ENCODE measurements at regions not wholly inside any gene's neighbourhood (a gene's known extent, or its start where the extent isn't known, plus 50 kb on each side); places are given as distances from the start of the nearest gene placed in this dataset.

DNA sequence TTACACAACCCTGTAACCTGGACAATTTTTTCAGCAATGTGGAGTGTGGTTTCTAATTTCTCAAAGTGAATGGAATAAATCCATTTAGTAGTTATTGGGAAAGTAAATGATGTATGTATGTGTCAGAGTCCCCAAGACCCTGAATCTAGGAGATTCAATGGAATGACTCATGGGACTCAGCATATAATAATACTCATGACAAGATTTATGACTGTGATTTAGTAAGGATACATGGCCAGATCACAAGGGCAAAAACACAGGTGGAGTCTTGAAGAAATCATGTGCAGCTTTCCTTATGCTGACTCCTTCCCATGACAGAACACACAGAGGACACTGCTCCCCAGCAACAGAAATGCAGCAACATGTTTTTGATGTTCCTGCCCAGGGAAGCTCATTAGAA lies 1877.7 kb upstream of the LRRTM1 start:
- Histone ChIP-seq H3K9ac (ENCODE audit: control insufficient read depth, insufficient read depth, low read length) (no peak overlapping the region), H3K4me1 (ENCODE audit: control insufficient read depth, insufficient read depth, low read length) (no peaks in the 10 kb centered on the region), H3K79me2 (ENCODE audit: control insufficient read depth, insufficient read depth, low read length) (no peaks in the 10 kb centered on the region), H3K27ac (ENCODE audit: control insufficient read depth, insufficient read depth) (no peak overlapping the region), H3K4me3 (no peak overlapping the region), H2AFZ (ENCODE audit: control insufficient read depth, low read depth, low read length) (no peak overlapping the region), H3K4me2 (ENCODE audit: control insufficient read depth, insufficient read depth) (no peak overlapping the region), H3K27me3 (replicated peaks in 1 of 2; ENCODE audit: control insufficient read depth in 2 of 2, insufficient read depth in 2 of 2, low read length in 1 of 2) (no peaks in the 10 kb centered on the region), H3K36me3 (ENCODE audit: control insufficient read depth in 2 of 2, insufficient read depth in 2 of 2, low read length in 1 of 2) (no peaks in the 10 kb centered on the region), H3K9me3 (replicated peaks; ENCODE audit: control insufficient read depth, insufficient read depth, low read length) (no peaks in the 10 kb centered on the region), H4K20me1 (ENCODE audit: control insufficient read depth, insufficient read depth) (no peaks in the 10 kb centered on the region)
- FAIRE-seq (no peak), ATAC-seq (no peak), DNase-seq (ENCODE audit: low read depth, low spot score) (no peak)
- in situ Hi-C loops (cut with MboI): no loop called here
- ChIA-PET POLR2A (no interaction called here), SMC1A (ENCODE audit: uncharacterized antibody, unreplicated experiment) (no interaction called here), RAD21 (ENCODE audit: unreplicated experiment) (no interaction called here), CTCF (no interaction called here)
- intact Hi-C loops (cut with micrococcal nuclease; ENCODE audit: unreplicated experiment): no loop called here
- no TSS peak for BruUV-seq (replicated peaks)
- TF ChIP-seq, protein P1, sequence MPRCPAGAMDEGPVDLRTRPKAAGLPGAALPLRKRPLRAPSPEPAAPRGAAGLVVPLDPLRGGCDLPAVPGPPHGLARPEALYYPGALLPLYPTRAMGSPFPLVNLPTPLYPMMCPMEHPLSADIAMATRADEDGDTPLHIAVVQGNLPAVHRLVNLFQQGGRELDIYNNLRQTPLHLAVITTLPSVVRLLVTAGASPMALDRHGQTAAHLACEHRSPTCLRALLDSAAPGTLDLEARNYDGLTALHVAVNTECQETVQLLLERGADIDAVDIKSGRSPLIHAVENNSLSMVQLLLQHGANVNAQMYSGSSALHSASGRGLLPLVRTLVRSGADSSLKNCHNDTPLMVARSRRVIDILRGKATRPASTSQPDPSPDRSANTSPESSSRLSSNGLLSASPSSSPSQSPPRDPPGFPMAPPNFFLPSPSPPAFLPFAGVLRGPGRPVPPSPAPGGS (IDR thresholded peaks at IDR 0.05; ENCODE audit: borderline replicate concordance, insufficient read depth, low read depth, low read length, poor library complexity, severe bottlenecking): no peak
- TF ChIP-seq, protein P2, sequence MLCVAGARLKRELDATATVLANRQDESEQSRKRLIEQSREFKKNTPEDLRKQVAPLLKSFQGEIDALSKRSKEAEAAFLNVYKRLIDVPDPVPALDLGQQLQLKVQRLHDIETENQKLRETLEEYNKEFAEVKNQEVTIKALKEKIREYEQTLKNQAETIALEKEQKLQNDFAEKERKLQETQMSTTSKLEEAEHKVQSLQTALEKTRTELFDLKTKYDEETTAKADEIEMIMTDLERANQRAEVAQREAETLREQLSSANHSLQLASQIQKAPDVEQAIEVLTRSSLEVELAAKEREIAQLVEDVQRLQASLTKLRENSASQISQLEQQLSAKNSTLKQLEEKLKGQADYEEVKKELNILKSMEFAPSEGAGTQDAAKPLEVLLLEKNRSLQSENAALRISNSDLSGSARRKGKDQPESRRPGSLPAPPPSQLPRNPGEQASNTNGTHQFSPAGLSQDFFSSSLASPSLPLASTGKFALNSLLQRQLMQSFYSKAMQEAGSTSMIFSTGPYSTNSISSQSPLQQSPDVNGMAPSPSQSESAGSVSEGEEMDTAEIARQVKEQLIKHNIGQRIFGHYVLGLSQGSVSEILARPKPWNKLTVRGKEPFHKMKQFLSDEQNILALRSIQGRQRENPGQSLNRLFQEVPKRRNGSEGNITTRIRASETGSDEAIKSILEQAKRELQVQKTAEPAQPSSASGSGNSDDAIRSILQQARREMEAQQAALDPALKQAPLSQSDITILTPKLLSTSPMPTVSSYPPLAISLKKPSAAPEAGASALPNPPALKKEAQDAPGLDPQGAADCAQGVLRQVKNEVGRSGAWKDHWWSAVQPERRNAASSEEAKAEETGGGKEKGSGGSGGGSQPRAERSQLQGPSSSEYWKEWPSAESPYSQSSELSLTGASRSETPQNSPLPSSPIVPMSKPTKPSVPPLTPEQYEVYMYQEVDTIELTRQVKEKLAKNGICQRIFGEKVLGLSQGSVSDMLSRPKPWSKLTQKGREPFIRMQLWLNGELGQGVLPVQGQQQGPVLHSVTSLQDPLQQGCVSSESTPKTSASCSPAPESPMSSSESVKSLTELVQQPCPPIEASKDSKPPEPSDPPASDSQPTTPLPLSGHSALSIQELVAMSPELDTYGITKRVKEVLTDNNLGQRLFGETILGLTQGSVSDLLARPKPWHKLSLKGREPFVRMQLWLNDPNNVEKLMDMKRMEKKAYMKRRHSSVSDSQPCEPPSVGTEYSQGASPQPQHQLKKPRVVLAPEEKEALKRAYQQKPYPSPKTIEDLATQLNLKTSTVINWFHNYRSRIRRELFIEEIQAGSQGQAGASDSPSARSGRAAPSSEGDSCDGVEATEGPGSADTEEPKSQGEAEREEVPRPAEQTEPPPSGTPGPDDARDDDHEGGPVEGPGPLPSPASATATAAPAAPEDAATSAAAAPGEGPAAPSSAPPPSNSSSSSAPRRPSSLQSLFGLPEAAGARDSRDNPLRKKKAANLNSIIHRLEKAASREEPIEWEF (IDR thresholded peaks at IDR 0.05; ENCODE audit: insufficient replicate concordance, low read depth, low read length): no peak
- TF ChIP-seq CBFB (IDR thresholded peaks at IDR 0.05; ENCODE audit: low read depth) (no peak), EP300 (IDR thresholded peaks at IDR 0.05; ENCODE audit: borderline replicate concordance in 1 of 2, control insufficient read depth in 1 of 2, low read depth in 2 of 2, low read length in 2 of 2) (no peak), MEF2B (IDR thresholded peaks at IDR 0.05; ENCODE audit: partially characterized antibody, poor library complexity, severe bottlenecking) (no peak), HCFC1 (IDR thresholded peaks at IDR 0.05; ENCODE audit: low read length) (no peak), NR2F1 (conservative IDR thresholded peaks at IDR 0.05) (no peak), CEBPB (IDR thresholded peaks at IDR 0.05; ENCODE audit: borderline replicate concordance in 1 of 2, low read depth in 2 of 2, low read length in 2 of 2) (no peak), ASH2L (IDR thresholded peaks at IDR 0.05; ENCODE audit: borderline replicate concordance, low read depth) (no peak), TBL1XR1 (IDR thresholded peaks at IDR 0.05; ENCODE audit: low read depth, low read length) (no peak)
- TF ChIP-seq, protein P3, sequence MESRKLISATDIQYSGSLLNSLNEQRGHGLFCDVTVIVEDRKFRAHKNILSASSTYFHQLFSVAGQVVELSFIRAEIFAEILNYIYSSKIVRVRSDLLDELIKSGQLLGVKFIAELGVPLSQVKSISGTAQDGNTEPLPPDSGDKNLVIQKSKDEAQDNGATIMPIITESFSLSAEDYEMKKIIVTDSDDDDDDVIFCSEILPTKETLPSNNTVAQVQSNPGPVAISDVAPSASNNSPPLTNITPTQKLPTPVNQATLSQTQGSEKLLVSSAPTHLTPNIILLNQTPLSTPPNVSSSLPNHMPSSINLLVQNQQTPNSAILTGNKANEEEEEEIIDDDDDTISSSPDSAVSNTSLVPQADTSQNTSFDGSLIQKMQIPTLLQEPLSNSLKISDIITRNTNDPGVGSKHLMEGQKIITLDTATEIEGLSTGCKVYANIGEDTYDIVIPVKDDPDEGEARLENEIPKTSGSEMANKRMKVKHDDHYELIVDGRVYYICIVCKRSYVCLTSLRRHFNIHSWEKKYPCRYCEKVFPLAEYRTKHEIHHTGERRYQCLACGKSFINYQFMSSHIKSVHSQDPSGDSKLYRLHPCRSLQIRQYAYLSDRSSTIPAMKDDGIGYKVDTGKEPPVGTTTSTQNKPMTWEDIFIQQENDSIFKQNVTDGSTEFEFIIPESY (IDR thresholded peaks at IDR 0.05): no peak
- TF ChIP-seq, protein P4, sequence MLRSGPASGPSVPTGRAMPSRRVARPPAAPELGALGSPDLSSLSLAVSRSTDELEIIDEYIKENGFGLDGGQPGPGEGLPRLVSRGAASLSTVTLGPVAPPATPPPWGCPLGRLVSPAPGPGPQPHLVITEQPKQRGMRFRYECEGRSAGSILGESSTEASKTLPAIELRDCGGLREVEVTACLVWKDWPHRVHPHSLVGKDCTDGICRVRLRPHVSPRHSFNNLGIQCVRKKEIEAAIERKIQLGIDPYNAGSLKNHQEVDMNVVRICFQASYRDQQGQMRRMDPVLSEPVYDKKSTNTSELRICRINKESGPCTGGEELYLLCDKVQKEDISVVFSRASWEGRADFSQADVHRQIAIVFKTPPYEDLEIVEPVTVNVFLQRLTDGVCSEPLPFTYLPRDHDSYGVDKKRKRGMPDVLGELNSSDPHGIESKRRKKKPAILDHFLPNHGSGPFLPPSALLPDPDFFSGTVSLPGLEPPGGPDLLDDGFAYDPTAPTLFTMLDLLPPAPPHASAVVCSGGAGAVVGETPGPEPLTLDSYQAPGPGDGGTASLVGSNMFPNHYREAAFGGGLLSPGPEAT (IDR thresholded peaks at IDR 0.05; ENCODE audit: low read depth): no peak
